Activated CD4-positive, alpha-beta T cell treated with anti-CD3 and anti-CD28 coated beads, Interleukin-2, Interleukin-6, amounts not matched to agents 100 ng/mL and 50 ng/mL, durations not matched to agents 16 hours and 8 hours (primary cell): ENCODE measurements at regions not wholly inside any gene's neighbourhood (a gene's known extent, or its start where the extent isn't known, plus 50 kb on each side); places are given as distances from the start of the nearest gene placed in this dataset.

ENCODE experiments used
- DNase-seq: peaks from one replicate; pipeline ENCODE4 v3.0.0-alpha.2; 2020

GRCh38 chr4:11342401-11342800, 86.3 kb downstream of the HS3ST1 start:
- no peak for DNase-seq

- no peak for DNase-seq
Measured at GRCh38 chr4:11341337-11342043, 87.2 kb downstream of the HS3ST1 start.

- DNase-seq = no peak
Measured at GRCh38 chr4:11338956-11339782, 89.5 kb downstream of the HS3ST1 start.

- DNase-seq = no peak
Measured at GRCh38 chr4:11337287-11337686, 91.4 kb downstream of the HS3ST1 start.

GRCh38 chr4:11336435-11336834, 92.3 kb downstream of the HS3ST1 start:
- no peak for DNase-seq

GRCh38 chr4:11334887-11335286, 93.8 kb downstream of the HS3ST1 start:
- no peak for DNase-seq

- no peak for DNase-seq
Measured at GRCh38 chr4:11328401-11328800, 100.3 kb downstream of the HS3ST1 start.

- no peak for DNase-seq
Measured at GRCh38 chr4:11326021-11326420, 102.7 kb downstream of the HS3ST1 start.

GRCh38 chr4:11323771-11324170, 104.9 kb downstream of the HS3ST1 start:
- no peak for DNase-seq

GRCh38 chr4:11313157-11313943, 115.3 kb downstream of the HS3ST1 start:
- no peak for DNase-seq

- no peak for DNase-seq
Measured at GRCh38 chr4:11312389-11312788, 116.3 kb downstream of the HS3ST1 start.

- DNase-seq = no peak
Measured at GRCh38 chr4:11301075-11301660, 127.5 kb downstream of the HS3ST1 start.

GRCh38 chr4:11299836-11300235, 128.9 kb downstream of the HS3ST1 start:
- DNase-seq = no peak

GRCh38 chr4:11299016-11299415, 129.7 kb downstream of the HS3ST1 start:
- DNase-seq = no peak

GRCh38 chr4:11298451-11298850, 130.2 kb downstream of the HS3ST1 start:
- no peak for DNase-seq

- DNase-seq = no peak
Measured at GRCh38 chr4:11297627-11298026, 131.1 kb downstream of the HS3ST1 start.

- DNase-seq = no peak
Measured at GRCh38 chr4:11297201-11297600, 131.5 kb downstream of the HS3ST1 start.

- DNase-seq = no peak
Measured at GRCh38 chr4:11293866-11294265, 134.8 kb downstream of the HS3ST1 start.

- DNase-seq = no peak
Measured at GRCh38 chr4:11287055-11287454, 141.6 kb downstream of the HS3ST1 start.

GRCh38 chr4:11286533-11286932, 142.2 kb downstream of the HS3ST1 start:
- no peak for DNase-seq

- no peak for DNase-seq
Measured at GRCh38 chr4:11281720-11282119, 147.0 kb downstream of the HS3ST1 start.

- no peak for DNase-seq
Measured at GRCh38 chr4:11271263-11271662, 157.4 kb downstream of the HS3ST1 start.

GRCh38 chr4:11268149-11268548, 160.5 kb downstream of the HS3ST1 start:
- DNase-seq = no peak
